HEK293 (cell line): ENCODE measurements at regions not wholly inside any gene's neighbourhood (a gene's known extent, or its start where the extent isn't known, plus 50 kb on each side); places are given as distances from the start of the nearest gene placed in this dataset.

Experiments
- CTCF ChIP-seq: fragments of 450-650 bp; formaldehyde crosslinking; IDR thresholded peaks from 2 replicates; pipeline ENCODE4 v1.5.1; 2016; ENCODE audit warnings: missing biosample characterization, missing genetic modification characterization
- PATZ1 ChIP-seq: fragments of 450-650 bp; formaldehyde crosslinking; IDR thresholded peaks from 2 replicates; pipeline ENCODE4 v1.5.1; 2016; ENCODE audit warnings: missing biosample characterization, missing genetic modification characterization
- TCF7L2 ChIP-seq: IDR thresholded peaks from 2 replicates; pipeline ENCODE4 v1.6.1; 2011; ENCODE audit warnings: low read depth, mild to moderate bottlenecking, inconsistent platforms, low read length, moderate library complexity, borderline replicate concordance
- YY1 ChIP-seq: fragments of 450-650 bp; formaldehyde crosslinking; IDR thresholded peaks from 2 replicates; pipeline ENCODE4 v1.5.1; 2018; ENCODE audit warnings: missing biosample characterization, missing genetic modification characterization
- ZBTB11 ChIP-seq: fragments of 450-650 bp; formaldehyde crosslinking; conservative IDR thresholded peaks from 2 replicates; pipeline ENCODE4 v1.5.1; 2016; ENCODE audit warnings: low read depth, missing biosample characterization, missing genetic modification characterization
- ZNF121 ChIP-seq: fragments of 450-650 bp; formaldehyde crosslinking; IDR thresholded peaks from 2 replicates; pipeline ENCODE4 v1.5.1; 2016; ENCODE audit warnings: missing biosample characterization, missing genetic modification characterization
- ZNF148 ChIP-seq: fragments of 450-650 bp; formaldehyde crosslinking; IDR thresholded peaks from 2 replicates; pipeline ENCODE4 v1.5.0; 2017; ENCODE audit warnings: missing biosample characterization, missing genetic modification characterization, borderline replicate concordance
- ZNF239 ChIP-seq: fragments of 450-650 bp; formaldehyde crosslinking; IDR thresholded peaks from 2 replicates; pipeline ENCODE4 v1.5.1; 2016; ENCODE audit warnings: missing biosample characterization, missing genetic modification characterization
- ZNF274 ChIP-seq, 2 experiments: fragments of 200-500 bp in 1 of 2; fragments of 450-650 bp in 1 of 2; sonication (Bioruptor generic) in 1 of 2; formaldehyde crosslinking in 1 of 2; IDR thresholded peaks; 2 replicates each; pipeline versions ENCODE4 v1.5.1 to v1.6.1; 2014 to 2016; ENCODE audit warnings: borderline replicate concordance in 1 of 2, inconsistent platforms in 1 of 2, low read length in 1 of 2, missing biosample characterization in 1 of 2, missing genetic modification characterization in 1 of 2
- ZNF341 ChIP-seq: fragments of 450-650 bp; formaldehyde crosslinking; IDR thresholded peaks from 2 replicates; pipeline ENCODE4; 2016; ENCODE audit warnings: low read depth, missing biosample characterization, missing genetic modification characterization
- ZNF585B ChIP-seq: fragments of 450-650 bp; formaldehyde crosslinking; IDR thresholded peaks from 2 replicates; pipeline ENCODE4 v1.5.1; 2016; ENCODE audit warnings: missing biosample characterization, missing genetic modification characterization
- ZNF704 ChIP-seq: fragments of 450-650 bp; formaldehyde crosslinking; IDR thresholded peaks from 2 replicates; pipeline ENCODE4 v1.5.1; 2016; ENCODE audit warnings: missing biosample characterization, missing genetic modification characterization

- TF ChIP-seq YY1 (tag by site-specific recombination) (no peak), TCF7L2 (no peak), CTCF (tag by site-specific recombination) (no peak), ZNF704 (tag by site-specific recombination) (no peak), ZNF585B (tag by site-specific recombination) (no peak), PATZ1 (tag by site-specific recombination) (no peak), ZNF148 (no peak), ZNF121 (tag by site-specific recombination) (no peak), ZNF274 (IDR thresholded peaks at IDR 0.05; ENCODE audit: low read length) (no peak), ZNF274 (tag by site-specific recombination; IDR thresholded peaks at IDR 0.05; ENCODE audit: borderline replicate concordance) (no peak), ZBTB11 (tag by site-specific recombination) (no peak), ZNF239 (tag by site-specific recombination) (no peak), ZNF341 (tag by site-specific recombination) (no peak)
Observed at GRCh38 chr5:115725522-115725921, 90.9 kb downstream of the CDO1 start.
